Ishikawa (cell line): ENCODE measurements at regions not wholly inside any gene's neighbourhood (a gene's known extent, or its start where the extent isn't known, plus 50 kb on each side); places are given as distances from the start of the nearest gene placed in this dataset.

ENCODE experiments used
- CEBPB ChIP-seq: IDR thresholded peaks from 2 replicates; pipeline ENCODE4 v1.6.1; 2012
- CREB1 ChIP-seq: IDR thresholded peaks from 2 replicates; pipeline ENCODE4 v1.6.1; 2012; ENCODE audit warnings: low read depth
- EGR1 ChIP-seq: IDR thresholded peaks from 2 replicates; pipeline ENCODE4 v1.6.1; 2012
- EP300 ChIP-seq: IDR thresholded peaks from 2 replicates; pipeline ENCODE4 v1.6.1; 2012; ENCODE audit warnings: borderline replicate concordance
- FOXM1 ChIP-seq: IDR thresholded peaks from 2 replicates; pipeline ENCODE4 v1.6.1; 2012; ENCODE audit warnings: low read depth, borderline replicate concordance
- NFIC ChIP-seq: IDR thresholded peaks from 2 replicates; pipeline ENCODE4 v1.6.1; 2012
- RAD21 ChIP-seq: IDR thresholded peaks from 2 replicates; pipeline ENCODE4 v1.6.1; 2012; ENCODE audit warnings: low read depth
- TAF1 ChIP-seq: IDR thresholded peaks from 2 replicates; pipeline ENCODE4 v1.6.1; 2012; ENCODE audit warnings: low read depth, mild to moderate bottlenecking
- YY1 ChIP-seq: IDR thresholded peaks from 2 replicates; pipeline ENCODE4 v1.6.1; 2012; ENCODE audit warnings: low read depth
- ZBTB7A ChIP-seq: IDR thresholded peaks from 2 replicates; pipeline ENCODE4 v1.6.1; 2012; ENCODE audit warnings: low read depth
- TF ChIP-seq, protein P1 (sequence below): IDR thresholded peaks from 2 replicates; pipeline ENCODE4 v1.6.1; 2012
- TF ChIP-seq, protein P2 (sequence below): IDR thresholded peaks from 2 replicates; pipeline ENCODE4 v1.6.1; 2012; ENCODE audit warnings: low read depth, mild to moderate bottlenecking
- TF ChIP-seq, protein P3 (sequence below): IDR thresholded peaks from 2 replicates; pipeline ENCODE4 v1.6.1; 2012

DNA sequence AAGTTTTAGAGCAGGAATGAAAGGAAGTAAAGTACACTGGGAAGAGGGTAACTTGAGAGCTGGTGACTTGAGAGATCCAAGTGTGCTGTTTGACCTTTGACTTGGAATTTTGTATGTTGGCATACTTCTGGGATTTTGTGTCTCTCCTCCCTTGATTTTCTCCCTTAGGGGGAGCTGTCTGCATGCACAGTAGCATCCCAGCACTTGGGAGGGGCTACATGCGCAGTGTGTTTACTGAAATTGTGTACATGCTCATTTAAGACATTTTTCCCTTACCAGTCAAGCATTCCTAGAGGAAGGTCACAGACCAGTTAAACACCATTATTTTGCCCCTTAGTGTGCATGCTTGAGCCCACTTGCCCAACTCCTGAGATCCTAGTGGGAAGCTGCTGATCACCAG lies 120.1 kb downstream of the ZNF622 start:
- TF ChIP-seq YY1 = no peak
- no peak for TF ChIP-seq CEBPB
- TF ChIP-seq, protein P1, sequence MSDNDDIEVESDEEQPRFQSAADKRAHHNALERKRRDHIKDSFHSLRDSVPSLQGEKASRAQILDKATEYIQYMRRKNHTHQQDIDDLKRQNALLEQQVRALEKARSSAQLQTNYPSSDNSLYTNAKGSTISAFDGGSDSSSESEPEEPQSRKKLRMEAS = no peak
- no peak for TF ChIP-seq EP300
- TF ChIP-seq RAD21 = peak; percentile 32
- no peak for TF ChIP-seq CREB1
- TF ChIP-seq, protein P2, sequence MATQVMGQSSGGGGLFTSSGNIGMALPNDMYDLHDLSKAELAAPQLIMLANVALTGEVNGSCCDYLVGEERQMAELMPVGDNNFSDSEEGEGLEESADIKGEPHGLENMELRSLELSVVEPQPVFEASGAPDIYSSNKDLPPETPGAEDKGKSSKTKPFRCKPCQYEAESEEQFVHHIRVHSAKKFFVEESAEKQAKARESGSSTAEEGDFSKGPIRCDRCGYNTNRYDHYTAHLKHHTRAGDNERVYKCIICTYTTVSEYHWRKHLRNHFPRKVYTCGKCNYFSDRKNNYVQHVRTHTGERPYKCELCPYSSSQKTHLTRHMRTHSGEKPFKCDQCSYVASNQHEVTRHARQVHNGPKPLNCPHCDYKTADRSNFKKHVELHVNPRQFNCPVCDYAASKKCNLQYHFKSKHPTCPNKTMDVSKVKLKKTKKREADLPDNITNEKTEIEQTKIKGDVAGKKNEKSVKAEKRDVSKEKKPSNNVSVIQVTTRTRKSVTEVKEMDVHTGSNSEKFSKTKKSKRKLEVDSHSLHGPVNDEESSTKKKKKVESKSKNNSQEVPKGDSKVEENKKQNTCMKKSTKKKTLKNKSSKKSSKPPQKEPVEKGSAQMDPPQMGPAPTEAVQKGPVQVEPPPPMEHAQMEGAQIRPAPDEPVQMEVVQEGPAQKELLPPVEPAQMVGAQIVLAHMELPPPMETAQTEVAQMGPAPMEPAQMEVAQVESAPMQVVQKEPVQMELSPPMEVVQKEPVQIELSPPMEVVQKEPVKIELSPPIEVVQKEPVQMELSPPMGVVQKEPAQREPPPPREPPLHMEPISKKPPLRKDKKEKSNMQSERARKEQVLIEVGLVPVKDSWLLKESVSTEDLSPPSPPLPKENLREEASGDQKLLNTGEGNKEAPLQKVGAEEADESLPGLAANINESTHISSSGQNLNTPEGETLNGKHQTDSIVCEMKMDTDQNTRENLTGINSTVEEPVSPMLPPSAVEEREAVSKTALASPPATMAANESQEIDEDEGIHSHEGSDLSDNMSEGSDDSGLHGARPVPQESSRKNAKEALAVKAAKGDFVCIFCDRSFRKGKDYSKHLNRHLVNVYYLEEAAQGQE = no peak
- TF ChIP-seq EGR1 = no peak
- no peak for TF ChIP-seq ZBTB7A
- TF ChIP-seq, protein P3, sequence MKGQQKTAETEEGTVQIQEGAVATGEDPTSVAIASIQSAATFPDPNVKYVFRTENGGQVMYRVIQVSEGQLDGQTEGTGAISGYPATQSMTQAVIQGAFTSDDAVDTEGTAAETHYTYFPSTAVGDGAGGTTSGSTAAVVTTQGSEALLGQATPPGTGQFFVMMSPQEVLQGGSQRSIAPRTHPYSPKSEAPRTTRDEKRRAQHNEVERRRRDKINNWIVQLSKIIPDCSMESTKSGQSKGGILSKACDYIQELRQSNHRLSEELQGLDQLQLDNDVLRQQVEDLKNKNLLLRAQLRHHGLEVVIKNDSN = no peak
- no peak for TF ChIP-seq TAF1
- TF ChIP-seq FOXM1 = no peak
- no peak for TF ChIP-seq NFIC
